ENCODE measurements at regions not wholly inside any gene's neighbourhood (a gene's known extent, or its start where the extent isn't known, plus 50 kb on each side); places are given as distances from the start of the nearest gene placed in this dataset.

DNA sequence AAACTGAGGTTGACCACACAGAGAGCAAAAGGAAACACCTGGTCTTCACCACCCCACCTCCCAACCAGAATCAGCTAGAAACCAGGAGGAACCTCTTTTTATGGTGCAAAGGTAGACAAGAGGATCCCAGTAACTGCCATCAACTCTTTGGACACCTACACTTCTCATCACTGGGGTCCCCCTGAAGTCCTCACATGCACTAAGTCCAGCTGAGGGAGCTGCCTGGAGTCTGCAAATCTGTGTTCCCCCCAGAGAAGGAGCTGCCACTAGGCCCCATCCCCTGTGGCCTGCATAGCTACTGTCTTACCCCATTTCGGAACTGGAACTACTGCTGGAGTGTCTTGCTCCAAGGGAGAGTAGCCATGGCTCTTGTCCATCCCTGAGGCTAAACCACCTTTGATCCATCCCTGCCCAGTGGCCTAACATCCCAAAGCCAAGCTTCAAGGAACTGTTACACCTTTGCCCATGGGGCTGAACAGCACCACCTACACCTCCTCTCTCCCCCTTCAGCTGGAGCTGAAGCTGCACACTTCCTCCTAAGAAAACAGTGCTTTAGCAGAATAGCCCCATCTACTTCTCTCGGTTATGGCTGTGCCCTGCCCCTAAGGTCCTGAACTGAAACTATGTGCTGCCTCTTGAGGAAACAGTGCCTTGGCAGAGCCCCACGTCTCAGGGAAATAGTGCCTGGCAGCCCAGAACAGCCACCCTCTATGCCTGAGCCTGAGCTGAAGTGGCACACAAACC is 85.4 kb upstream of the CD53 start (continued):
- TF ChIP-seq, protein P1, sequence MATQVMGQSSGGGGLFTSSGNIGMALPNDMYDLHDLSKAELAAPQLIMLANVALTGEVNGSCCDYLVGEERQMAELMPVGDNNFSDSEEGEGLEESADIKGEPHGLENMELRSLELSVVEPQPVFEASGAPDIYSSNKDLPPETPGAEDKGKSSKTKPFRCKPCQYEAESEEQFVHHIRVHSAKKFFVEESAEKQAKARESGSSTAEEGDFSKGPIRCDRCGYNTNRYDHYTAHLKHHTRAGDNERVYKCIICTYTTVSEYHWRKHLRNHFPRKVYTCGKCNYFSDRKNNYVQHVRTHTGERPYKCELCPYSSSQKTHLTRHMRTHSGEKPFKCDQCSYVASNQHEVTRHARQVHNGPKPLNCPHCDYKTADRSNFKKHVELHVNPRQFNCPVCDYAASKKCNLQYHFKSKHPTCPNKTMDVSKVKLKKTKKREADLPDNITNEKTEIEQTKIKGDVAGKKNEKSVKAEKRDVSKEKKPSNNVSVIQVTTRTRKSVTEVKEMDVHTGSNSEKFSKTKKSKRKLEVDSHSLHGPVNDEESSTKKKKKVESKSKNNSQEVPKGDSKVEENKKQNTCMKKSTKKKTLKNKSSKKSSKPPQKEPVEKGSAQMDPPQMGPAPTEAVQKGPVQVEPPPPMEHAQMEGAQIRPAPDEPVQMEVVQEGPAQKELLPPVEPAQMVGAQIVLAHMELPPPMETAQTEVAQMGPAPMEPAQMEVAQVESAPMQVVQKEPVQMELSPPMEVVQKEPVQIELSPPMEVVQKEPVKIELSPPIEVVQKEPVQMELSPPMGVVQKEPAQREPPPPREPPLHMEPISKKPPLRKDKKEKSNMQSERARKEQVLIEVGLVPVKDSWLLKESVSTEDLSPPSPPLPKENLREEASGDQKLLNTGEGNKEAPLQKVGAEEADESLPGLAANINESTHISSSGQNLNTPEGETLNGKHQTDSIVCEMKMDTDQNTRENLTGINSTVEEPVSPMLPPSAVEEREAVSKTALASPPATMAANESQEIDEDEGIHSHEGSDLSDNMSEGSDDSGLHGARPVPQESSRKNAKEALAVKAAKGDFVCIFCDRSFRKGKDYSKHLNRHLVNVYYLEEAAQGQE (IDR thresholded peaks at IDR 0.05): no peak

DNA sequence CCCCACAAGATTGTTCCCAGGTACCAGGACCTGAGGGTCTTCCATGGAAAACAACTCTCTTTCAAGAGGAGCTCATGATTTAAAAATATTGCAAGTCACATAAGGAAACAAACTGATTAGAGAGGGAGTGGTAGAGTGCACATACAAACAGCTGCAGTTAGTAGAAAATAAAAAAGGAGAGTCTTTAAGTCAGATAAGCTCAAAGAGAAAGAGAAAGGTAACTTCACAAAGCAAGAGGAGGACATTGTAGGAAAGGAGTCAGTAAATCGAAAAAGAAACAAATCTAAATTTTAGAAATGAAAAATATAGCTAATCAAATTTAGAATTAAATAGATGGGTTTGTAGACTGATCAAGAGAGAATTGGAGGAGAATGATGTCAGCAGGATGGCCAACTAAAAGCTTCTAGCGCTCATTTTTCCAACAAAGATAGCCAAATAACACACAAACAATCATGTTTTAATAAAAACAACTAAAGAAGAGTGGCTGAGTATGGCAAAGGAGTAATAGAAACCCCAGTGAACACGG is 86.1 kb upstream of the CD53 start:
- H3K9me3 ChIP-seq (ENCODE audit: control insufficient read depth in 4 of 4, low read length in 3 of 4): peaks cover 0 to 7% (median 1%) of the 10 kb centered on the region in 4 donors
- no peak for DNase-seq (ENCODE audit: low spot score)
- no peak overlapping the region for H3K4me3 ChIP-seq (ENCODE audit: low read depth in 1 of 3, low read length in 3 of 3)
- no peak overlapping the region for H3K9ac ChIP-seq (ENCODE audit: low read depth in 1 of 2, low read length in 2 of 2)
- H3K27me3 ChIP-seq (ENCODE audit: control insufficient read depth in 4 of 4, insufficient read depth in 4 of 4, low read length in 3 of 4): peaks cover 0 to 5% (median 1%) of the 10 kb centered on the region in 4 donors
- no peak overlapping the region for H3K27ac ChIP-seq (ENCODE audit: low read depth in 1 of 2, low read length in 2 of 2)
- H3K36me3 ChIP-seq (ENCODE audit: control insufficient read depth in 4 of 4, insufficient read depth in 3 of 4, low read depth in 1 of 4, low read length in 3 of 4): no peaks in the 10 kb centered on the region
- 52% methylated on average over 3 of the region's 3 CpGs for WGBS
- TF ChIP-seq RXRA (IDR thresholded peaks at IDR 0.05) (no peak), EGR1 (IDR thresholded peaks at IDR 0.05; ENCODE audit: low read depth in 2 of 2) (no peak), HNF4G (IDR thresholded peaks at IDR 0.05) (no peak), NR2F2 (IDR thresholded peaks at IDR 0.05) (no peak), JUND (IDR thresholded peaks at IDR 0.05) (no peak), GABPA (IDR thresholded peaks at IDR 0.05 in 1 of 2, conservative IDR thresholded peaks at IDR 0.05 in 1 of 2) (no peak)
- TF ChIP-seq, protein P2, sequence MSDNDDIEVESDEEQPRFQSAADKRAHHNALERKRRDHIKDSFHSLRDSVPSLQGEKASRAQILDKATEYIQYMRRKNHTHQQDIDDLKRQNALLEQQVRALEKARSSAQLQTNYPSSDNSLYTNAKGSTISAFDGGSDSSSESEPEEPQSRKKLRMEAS (IDR thresholded peaks at IDR 0.05): no peak
- no peaks in the 10 kb centered on the region for H3K4me1 ChIP-seq (ENCODE audit: control insufficient read depth in 4 of 4, insufficient read depth in 4 of 4, low read length in 3 of 4)

DNA sequence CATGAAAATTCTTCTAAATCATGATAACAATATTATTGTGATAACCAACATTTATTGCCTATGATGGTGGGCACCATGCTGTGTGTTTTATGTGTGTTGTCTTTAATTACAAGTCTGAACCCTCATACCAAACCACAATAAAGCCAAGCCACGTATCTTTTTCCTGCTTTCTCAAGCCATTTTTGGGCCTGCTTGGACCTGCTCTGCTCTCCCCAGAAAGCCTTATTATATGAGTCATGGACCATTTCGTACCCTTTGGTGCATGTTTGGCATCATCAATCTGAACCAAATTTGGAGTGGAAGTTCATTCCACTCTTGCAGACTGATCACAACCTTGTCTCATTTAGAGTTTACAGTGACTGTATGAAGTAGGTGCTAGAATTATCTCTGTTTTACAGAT is 87.3 kb upstream of the CD53 start:
- WGBS: 61% methylated on average over 2 of the region's 2 CpGs
- H3K4me1 ChIP-seq (ENCODE audit: control insufficient read depth in 4 of 4, insufficient read depth in 4 of 4, low read length in 3 of 4): no peaks in the 10 kb centered on the region
- H3K27me3 ChIP-seq (ENCODE audit: control insufficient read depth in 4 of 4, insufficient read depth in 4 of 4, low read length in 3 of 4): peaks cover 0 to 5% (median 1%) of the 10 kb centered on the region in 4 donors
- H3K36me3 ChIP-seq (ENCODE audit: control insufficient read depth in 4 of 4, insufficient read depth in 3 of 4, low read depth in 1 of 4, low read length in 3 of 4): no peaks in the 10 kb centered on the region
- peaks cover 0 to 7% (median 1%) of the 10 kb centered on the region in 4 donors for H3K9me3 ChIP-seq (ENCODE audit: control insufficient read depth in 4 of 4, low read length in 3 of 4)
- TF ChIP-seq JUND (IDR thresholded peaks at IDR 0.05) (no peak), GABPA (IDR thresholded peaks at IDR 0.05 in 1 of 2, conservative IDR thresholded peaks at IDR 0.05 in 1 of 2) (no peak), HNF4A (conservative IDR thresholded peaks at IDR 0.05) (no peak), EGR1 (IDR thresholded peaks at IDR 0.05; ENCODE audit: low read depth in 2 of 2) (no peak)
- TF ChIP-seq, protein P1 (IDR thresholded peaks at IDR 0.05): no peak
- TF ChIP-seq, protein P3, sequence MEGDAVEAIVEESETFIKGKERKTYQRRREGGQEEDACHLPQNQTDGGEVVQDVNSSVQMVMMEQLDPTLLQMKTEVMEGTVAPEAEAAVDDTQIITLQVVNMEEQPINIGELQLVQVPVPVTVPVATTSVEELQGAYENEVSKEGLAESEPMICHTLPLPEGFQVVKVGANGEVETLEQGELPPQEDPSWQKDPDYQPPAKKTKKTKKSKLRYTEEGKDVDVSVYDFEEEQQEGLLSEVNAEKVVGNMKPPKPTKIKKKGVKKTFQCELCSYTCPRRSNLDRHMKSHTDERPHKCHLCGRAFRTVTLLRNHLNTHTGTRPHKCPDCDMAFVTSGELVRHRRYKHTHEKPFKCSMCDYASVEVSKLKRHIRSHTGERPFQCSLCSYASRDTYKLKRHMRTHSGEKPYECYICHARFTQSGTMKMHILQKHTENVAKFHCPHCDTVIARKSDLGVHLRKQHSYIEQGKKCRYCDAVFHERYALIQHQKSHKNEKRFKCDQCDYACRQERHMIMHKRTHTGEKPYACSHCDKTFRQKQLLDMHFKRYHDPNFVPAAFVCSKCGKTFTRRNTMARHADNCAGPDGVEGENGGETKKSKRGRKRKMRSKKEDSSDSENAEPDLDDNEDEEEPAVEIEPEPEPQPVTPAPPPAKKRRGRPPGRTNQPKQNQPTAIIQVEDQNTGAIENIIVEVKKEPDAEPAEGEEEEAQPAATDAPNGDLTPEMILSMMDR (IDR thresholded peaks at IDR 0.05; ENCODE audit: low read depth, low read length, missing input control): no peak
- no peak overlapping the region for H3K4me3 ChIP-seq (ENCODE audit: low read depth in 1 of 3, low read length in 3 of 3)
- no peak overlapping the region for H3K27ac ChIP-seq (ENCODE audit: low read depth in 1 of 2, low read length in 2 of 2)
- DNase-seq (ENCODE audit: low spot score): no peak
- H3K9ac ChIP-seq (ENCODE audit: low read depth in 1 of 2, low read length in 2 of 2): no peak overlapping the region

Data from liver (tissue), 8 donors.